HAP-1 (cell line): ENCODE measurements at regions not wholly inside any gene's neighbourhood (a gene's known extent, or its start where the extent isn't known, plus 50 kb on each side); places are given as distances from the start of the nearest gene placed in this dataset.
A peak's percentile ranks its signal among the peaks of the same experiment; 100 is the strongest.

Source experiments
- DNase-seq, 2 experiments: peaks; one replicate each; pipeline ENCODE4 v3.0.0-alpha.2; 2016 to 2020; ENCODE audit warnings: low spot score in 2 of 2
- H3K27me3 ChIP-seq: fragments of 250-450 bp; sonication (Bioruptor Pico); 2 replicates; pipeline ENCODE4 v1.5.1; 2020; ENCODE audit warnings: low read depth, mild to moderate bottlenecking, moderate library complexity
- H3K36me3 ChIP-seq: fragments of 250-450 bp; sonication (Bioruptor Pico); replicated peaks from 2 replicates; pipeline ENCODE4 v1.5.1; 2020; ENCODE audit warnings: mild to moderate bottlenecking
- H3K4me1 ChIP-seq: fragments of 250-450 bp; sonication (Bioruptor Pico); 2 replicates; pipeline ENCODE4 v1.5.1; 2020; ENCODE audit warnings: mild to moderate bottlenecking
- H3K4me3 ChIP-seq: fragments of 250-450 bp; sonication (Bioruptor Pico); 2 replicates; pipeline ENCODE4 v1.5.1; 2020; ENCODE audit warnings: mild to moderate bottlenecking, moderate library complexity
- H3K9me3 ChIP-seq: fragments of 250-450 bp; sonication (Bioruptor Pico); 2 replicates; pipeline ENCODE4 v1.5.1; 2020; ENCODE audit warnings: mild to moderate bottlenecking, moderate library complexity
- in situ Hi-C: fragments of 300-500 bp; cut with MboI; formaldehyde crosslinking; loops from 3 replicates; pipeline ENCODE4 v1.14.3; 2020; ENCODE audit warnings: low sequenced_read_pairs, inconsistent platforms, mixed read lengths

DNA sequence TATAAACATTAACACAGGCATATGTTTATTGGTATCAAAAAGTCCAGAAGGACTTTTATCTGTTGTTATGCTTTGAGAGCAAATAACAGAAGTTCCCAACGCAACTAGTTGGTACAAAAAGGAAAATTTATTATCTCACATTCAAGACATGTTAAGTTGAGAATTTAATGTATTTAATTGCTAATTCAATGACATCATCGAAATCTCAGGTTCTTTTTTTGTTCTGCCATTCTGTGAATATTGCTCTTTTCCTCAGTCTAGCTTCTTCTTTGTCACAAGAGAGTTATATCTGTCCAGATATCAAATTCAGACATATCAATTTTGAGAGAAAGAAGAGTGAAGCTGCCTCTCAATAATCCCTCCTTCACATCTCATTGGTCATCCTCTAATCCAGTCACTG, 307.6 kb upstream of the PCSK5 start:
- H3K4me1 ChIP-seq: no peaks in the 10 kb centered on the region
- DNase-seq: no peak
- H3K27me3 ChIP-seq: no peaks in the 10 kb centered on the region
- H3K36me3 ChIP-seq: no peaks in the 10 kb centered on the region
- H3K4me3 ChIP-seq: no peak overlapping the region
- in situ Hi-C loops: no loop called here
- H3K9me3 ChIP-seq: no peaks in the 10 kb centered on the region

DNA sequence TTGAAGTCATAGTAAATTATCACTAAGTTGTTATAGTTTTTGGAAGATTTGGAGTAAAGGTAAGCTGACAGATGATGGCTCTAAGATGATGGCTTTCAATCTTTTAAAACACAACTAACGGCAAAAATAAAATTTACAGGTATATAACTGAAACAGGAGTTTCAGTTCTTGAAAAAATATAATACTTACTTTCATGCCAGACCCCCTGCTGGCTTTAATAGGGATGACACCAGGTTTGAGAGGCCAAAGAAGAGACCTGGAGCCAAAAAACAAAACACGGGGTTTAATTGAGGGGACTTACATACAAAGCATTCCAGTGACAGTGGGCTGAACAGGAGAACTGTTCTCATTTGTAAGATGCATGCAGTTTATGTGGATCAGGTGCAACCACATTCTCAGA, 301.7 kb upstream of the PCSK5 start:
- no peaks in the 10 kb centered on the region for H3K9me3 ChIP-seq
- H3K4me1 ChIP-seq: no peaks in the 10 kb centered on the region
- H3K27me3 ChIP-seq: no peaks in the 10 kb centered on the region
- H3K36me3 ChIP-seq: no peaks in the 10 kb centered on the region
- in situ Hi-C loops: no loop called here
- DNase-seq: peak in 1 of 2 experiments; percentile 10
- H3K4me3 ChIP-seq: no peak overlapping the region

DNA sequence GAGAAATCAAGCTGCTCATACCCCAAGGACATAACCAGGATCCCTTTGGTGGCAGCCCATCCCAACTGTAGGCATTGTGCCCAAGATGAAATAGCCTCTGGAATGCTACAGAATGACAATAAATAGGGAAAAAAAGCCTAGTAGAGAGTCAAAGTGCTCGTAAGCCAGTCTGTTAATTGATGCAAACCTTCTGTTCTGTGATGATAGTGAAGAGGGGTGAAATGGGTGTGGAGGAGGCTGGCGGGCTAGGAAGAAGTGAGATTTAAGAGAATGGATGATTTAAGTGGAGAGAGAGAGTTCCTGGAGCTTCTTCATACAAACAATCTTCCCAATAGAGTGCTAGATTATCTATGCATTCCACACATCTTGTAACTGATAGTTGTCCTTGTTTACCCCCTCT, 301.0 kb upstream of the PCSK5 start:
- no peaks in the 10 kb centered on the region for H3K4me1 ChIP-seq
- in situ Hi-C loops: no loop called here
- no peaks in the 10 kb centered on the region for H3K36me3 ChIP-seq
- no peak overlapping the region for H3K4me3 ChIP-seq
- no peak for DNase-seq
- H3K9me3 ChIP-seq: no peaks in the 10 kb centered on the region
- H3K27me3 ChIP-seq: no peaks in the 10 kb centered on the region

DNA sequence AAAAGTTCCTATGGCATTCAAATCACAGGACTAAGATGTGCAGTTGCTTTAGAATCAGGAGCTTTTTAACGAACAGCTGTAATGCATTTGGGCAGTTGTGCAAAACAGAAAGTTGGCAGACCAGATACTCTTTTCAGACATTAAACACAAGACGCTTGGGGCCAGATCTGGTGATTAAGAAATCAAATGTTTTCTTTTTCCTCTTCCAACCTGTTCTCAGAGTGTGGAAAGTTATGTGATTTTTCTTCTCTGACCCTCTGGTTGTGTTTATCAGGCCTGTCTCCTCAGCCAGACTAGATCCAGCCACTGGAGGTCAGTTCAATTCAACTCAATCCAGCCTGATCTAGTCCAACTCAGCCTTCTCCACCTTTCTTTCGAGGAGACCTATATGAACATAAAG, 298.5 kb upstream of the PCSK5 start:
- H3K9me3 ChIP-seq: no peaks in the 10 kb centered on the region
- no peak overlapping the region for H3K4me3 ChIP-seq
- in situ Hi-C loops: no loop called here
- DNase-seq: no peak
- H3K4me1 ChIP-seq: no peaks in the 10 kb centered on the region
- no peaks in the 10 kb centered on the region for H3K27me3 ChIP-seq
- H3K36me3 ChIP-seq: no peaks in the 10 kb centered on the region

DNA sequence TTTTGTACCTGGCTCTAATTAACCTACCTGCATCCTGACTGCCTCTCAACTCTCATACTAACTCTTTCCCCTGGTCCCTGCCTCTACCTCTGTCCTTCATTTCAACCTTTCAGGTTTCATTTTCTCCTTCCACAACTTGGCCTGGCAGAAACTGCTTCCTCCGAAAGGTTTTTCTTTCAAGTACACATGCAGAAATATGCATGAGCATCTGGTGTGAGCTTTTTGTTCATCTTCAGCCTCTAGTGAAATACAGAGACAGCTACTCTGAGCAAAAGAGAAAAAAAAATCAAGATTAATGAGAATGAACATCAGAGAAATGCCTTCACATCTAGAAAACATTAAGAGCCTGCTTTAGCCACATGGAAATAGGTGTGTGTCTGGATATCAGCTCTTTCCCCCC, 297.9 kb upstream of the PCSK5 start:
- no peaks in the 10 kb centered on the region for H3K9me3 ChIP-seq
- no peak overlapping the region for H3K4me3 ChIP-seq
- no peaks in the 10 kb centered on the region for H3K27me3 ChIP-seq
- no peaks in the 10 kb centered on the region for H3K4me1 ChIP-seq
- in situ Hi-C loops: no loop called here
- H3K36me3 ChIP-seq: no peaks in the 10 kb centered on the region
- DNase-seq: no peak

DNA sequence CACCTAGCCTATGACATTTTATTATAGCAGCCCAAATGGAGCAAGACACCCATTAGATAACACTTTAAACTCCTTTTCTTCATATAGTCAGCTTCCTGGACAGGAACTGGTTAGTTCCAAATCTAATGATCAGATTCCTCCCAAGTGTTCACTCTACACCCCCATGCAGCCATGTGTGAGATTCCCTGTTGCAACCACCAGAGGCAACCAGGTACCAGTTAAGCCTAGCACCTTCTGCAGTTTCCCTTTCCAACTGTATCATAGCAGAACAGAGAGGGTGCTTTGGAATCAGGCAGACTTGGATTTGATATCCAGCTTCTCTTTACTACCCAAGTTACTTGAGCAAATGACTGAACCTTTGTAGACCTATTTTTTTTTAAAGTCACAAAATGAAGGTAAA, 296.6 kb upstream of the PCSK5 start:
- Histone ChIP-seq H3K36me3 (no peaks in the 10 kb centered on the region), H3K4me1 (no peaks in the 10 kb centered on the region), H3K27me3 (no peaks in the 10 kb centered on the region), H3K4me3 (no peak overlapping the region), H3K9me3 (no peaks in the 10 kb centered on the region)
- in situ Hi-C loops: no loop called here
- DNase-seq: no peak

DNA sequence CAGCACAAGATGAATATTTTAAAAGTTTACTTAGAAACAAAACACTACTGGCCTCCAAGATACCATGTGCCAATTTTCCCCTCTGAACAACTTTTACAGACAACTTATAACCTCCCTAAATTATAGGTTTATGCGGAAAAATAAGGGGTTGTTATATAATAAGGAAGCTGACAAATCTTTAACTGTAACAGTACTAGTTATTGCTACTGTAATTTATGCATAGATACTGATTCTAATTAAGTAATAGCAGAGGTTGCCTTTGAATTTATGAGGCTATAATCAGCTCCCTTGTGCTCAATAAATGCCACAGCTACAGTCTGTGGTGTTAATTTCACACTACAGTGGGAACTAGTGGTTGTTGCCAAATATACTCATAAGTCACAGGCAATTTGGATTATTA, 291.3 kb upstream of the PCSK5 start:
- no peak overlapping the region for H3K4me3 ChIP-seq
- no peaks in the 10 kb centered on the region for H3K4me1 ChIP-seq
- no peaks in the 10 kb centered on the region for H3K36me3 ChIP-seq
- in situ Hi-C loops: no loop called here
- no peaks in the 10 kb centered on the region for H3K9me3 ChIP-seq
- no peak for DNase-seq
- H3K27me3 ChIP-seq: no peaks in the 10 kb centered on the region

DNA sequence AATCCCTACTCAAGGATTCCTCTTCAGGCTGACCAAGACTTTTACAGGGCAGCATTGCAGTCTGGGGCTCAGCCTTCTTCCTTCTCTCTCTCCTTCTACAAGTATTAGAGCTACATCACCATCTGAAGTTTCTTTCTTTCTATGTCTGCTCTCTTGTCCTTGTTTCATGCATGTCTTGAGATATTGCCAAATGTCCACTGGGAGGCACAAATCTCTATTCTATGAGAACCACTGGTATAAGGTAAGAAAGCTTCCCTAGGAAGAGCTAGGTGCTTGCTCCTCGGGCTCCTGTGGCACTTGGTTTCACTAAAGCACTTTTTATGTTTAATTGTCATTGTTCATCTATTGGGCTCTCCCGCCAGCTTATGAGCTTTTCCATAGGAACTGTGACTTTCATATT, 289.2 kb upstream of the PCSK5 start:
- DNase-seq: no peak
- Histone ChIP-seq H3K9me3 (no peaks in the 10 kb centered on the region), H3K4me1 (no peaks in the 10 kb centered on the region), H3K27me3 (no peaks in the 10 kb centered on the region), H3K4me3 (no peak overlapping the region), H3K36me3 (no peaks in the 10 kb centered on the region)
- in situ Hi-C loops: loop anchor here (25.0 kb wide), 1 partner anchor 111 kb away; no protein-coding TSS in a partner anchor

DNA sequence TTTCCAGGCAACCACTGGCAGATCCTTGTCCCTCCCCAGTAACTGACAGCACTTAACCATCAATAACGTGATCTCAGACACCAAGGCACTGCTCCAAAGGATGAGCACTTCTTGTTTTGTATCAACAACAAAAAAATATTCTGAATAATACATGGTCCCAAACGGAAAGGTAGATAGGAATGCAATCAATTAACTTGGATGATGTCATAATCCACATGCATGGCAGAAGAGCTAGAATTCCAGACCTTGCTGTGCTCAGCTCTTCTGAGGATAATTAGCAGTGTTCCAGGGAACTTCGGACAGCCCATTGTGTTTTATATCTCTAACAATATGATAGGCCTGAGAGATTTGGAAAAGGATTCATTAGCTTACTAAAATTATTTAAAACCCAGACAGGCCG, 288.4 kb upstream of the PCSK5 start:
- in situ Hi-C loops: loop anchor here (25.0 kb wide), 1 partner anchor 110 kb away; no protein-coding TSS in a partner anchor
- H3K4me1 ChIP-seq: no peaks in the 10 kb centered on the region
- H3K36me3 ChIP-seq: no peaks in the 10 kb centered on the region

DNA sequence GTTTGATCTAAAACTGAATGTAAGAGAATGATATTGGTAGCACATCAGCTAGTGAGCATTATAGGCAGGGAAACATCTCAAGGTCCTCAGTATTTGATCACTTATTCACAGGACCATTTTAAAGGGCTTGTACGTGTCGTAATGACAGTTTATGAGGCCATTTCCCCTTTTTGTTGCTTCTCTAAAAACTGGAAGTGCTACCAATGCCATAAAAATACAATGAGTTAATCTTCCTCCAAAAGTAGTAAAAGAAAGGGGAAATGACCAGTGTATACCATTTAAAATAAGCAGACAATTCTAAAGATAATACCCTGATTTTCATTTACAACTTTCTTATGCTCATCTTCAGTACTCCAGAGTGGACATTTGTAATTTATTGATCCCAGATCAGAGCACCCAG, 285.8 kb upstream of the PCSK5 start:
- H3K27me3 ChIP-seq: no peaks in the 10 kb centered on the region
- no peak overlapping the region for H3K4me3 ChIP-seq
- in situ Hi-C loops: loop anchor here (25.0 kb wide), 1 partner anchor 108 kb away; no protein-coding TSS in a partner anchor
- H3K9me3 ChIP-seq: no peaks in the 10 kb centered on the region
- DNase-seq: no peak
- no peaks in the 10 kb centered on the region for H3K36me3 ChIP-seq
- H3K4me1 ChIP-seq: no peaks in the 10 kb centered on the region

More for the DNA sequence above, 288.4 kb upstream of the PCSK5 start:
- Histone ChIP-seq H3K9me3 (no peaks in the 10 kb centered on the region), H3K27me3 (no peaks in the 10 kb centered on the region), H3K4me3 (no peak overlapping the region)
- no peak for DNase-seq

DNA sequence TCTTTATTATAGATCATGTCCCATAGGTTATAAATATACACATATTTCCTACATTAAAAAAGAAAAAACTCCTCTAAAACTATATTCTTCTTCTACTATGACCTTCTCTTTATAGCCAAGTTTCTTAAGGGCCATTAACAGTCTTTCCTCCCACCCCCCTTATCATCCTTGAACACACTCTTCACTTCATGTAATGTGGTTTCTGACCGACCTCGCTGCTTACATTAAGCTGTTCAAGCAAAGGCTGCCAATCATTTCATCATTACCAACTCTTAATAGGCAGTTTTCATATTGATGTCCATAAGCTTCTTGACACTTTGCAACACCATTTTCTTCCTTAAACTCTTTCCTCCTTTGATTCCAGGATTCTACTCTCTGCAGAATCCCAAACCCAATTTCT, 283.0 kb upstream of the PCSK5 start:
- H3K36me3 ChIP-seq: no peaks in the 10 kb centered on the region
- no peak for DNase-seq
- no peaks in the 10 kb centered on the region for H3K9me3 ChIP-seq
- H3K27me3 ChIP-seq: no peaks in the 10 kb centered on the region
- H3K4me3 ChIP-seq: no peak overlapping the region
- no peaks in the 10 kb centered on the region for H3K4me1 ChIP-seq
- in situ Hi-C loops: loop anchor here (25.0 kb wide), 1 partner anchor 105 kb away; no protein-coding TSS in a partner anchor

DNA sequence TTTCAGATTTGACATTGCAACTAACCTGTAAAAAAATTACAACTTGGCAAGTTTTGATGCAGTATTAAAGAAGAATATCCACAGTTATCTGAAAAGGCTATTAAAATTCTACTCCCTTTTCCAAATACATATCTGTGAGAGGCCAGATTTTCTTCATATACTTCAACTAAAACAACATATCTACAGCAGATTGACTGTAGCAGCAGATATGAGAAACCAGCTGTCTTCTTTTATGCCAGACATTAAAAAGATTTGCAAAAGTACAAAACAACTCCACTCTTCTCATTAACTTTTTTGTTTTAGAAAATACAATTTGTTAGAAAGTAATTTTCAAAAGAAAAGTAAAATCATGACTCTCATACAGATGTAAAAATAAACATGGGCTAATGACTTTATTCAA, 281.1 kb upstream of the PCSK5 start:
- no peaks in the 10 kb centered on the region for H3K4me1 ChIP-seq

DNA sequence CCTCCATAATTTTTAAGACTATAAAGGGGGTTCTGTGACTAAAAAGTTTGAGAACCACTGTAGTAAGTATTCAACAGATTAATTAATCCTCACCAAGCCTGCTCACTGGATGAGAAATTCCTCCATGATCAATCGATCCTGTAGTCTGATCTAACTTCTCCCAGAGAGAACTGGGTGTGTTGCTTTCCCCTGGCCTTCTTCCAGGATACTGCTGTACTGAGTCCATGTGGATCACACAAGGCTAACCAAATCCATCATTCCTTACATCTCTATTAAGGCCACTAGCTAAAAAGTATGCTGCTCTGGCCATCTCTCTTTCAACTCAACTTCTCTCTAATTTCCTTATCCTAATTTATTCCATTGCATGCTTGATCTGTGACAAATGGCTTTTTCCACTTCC, 280.2 kb upstream of the PCSK5 start:
- no peak overlapping the region for H3K4me3 ChIP-seq
- no peaks in the 10 kb centered on the region for H3K27me3 ChIP-seq
- no peak for DNase-seq
- in situ Hi-C loops: loop anchor here (25.0 kb wide), 1 partner anchor 102 kb away; no protein-coding TSS in a partner anchor
- H3K9me3 ChIP-seq: no peaks in the 10 kb centered on the region
- H3K4me1 ChIP-seq: no peaks in the 10 kb centered on the region
- H3K36me3 ChIP-seq: no peaks in the 10 kb centered on the region

More for the DNA sequence above, 281.1 kb upstream of the PCSK5 start:
- H3K9me3 ChIP-seq: no peaks in the 10 kb centered on the region
- in situ Hi-C loops: loop anchor here (25.0 kb wide), 1 partner anchor 103 kb away; no protein-coding TSS in a partner anchor
- DNase-seq: no peak
- no peak overlapping the region for H3K4me3 ChIP-seq
- H3K36me3 ChIP-seq: no peaks in the 10 kb centered on the region
- no peaks in the 10 kb centered on the region for H3K27me3 ChIP-seq

DNA sequence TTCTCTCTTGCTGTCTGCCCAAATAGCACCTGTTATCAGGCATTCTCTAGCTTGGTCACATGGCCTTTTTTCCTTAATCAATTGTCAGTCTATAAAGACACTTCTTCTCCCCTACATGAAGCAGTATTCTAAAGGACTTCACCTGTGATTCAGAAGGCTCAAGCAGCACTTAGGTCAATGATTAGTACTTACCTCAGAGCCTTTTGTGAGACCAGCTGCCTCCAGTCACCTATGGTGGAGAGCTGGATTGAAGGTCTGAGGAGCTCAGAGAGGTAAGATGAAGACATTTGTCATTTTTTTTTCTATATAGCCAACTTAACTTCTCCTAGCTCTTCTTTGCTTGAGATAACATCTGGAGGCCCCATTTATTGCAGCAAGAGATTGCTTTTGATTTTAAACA, 278.3 kb upstream of the PCSK5 start:
- H3K4me1 ChIP-seq: no peaks in the 10 kb centered on the region
- H3K27me3 ChIP-seq: no peaks in the 10 kb centered on the region
- H3K9me3 ChIP-seq: no peaks in the 10 kb centered on the region
- in situ Hi-C loops: loop anchor here (25.0 kb wide), 1 partner anchor 100 kb away; no protein-coding TSS in a partner anchor
- H3K4me3 ChIP-seq: no peak overlapping the region
- DNase-seq: no peak
- no peaks in the 10 kb centered on the region for H3K36me3 ChIP-seq

DNA sequence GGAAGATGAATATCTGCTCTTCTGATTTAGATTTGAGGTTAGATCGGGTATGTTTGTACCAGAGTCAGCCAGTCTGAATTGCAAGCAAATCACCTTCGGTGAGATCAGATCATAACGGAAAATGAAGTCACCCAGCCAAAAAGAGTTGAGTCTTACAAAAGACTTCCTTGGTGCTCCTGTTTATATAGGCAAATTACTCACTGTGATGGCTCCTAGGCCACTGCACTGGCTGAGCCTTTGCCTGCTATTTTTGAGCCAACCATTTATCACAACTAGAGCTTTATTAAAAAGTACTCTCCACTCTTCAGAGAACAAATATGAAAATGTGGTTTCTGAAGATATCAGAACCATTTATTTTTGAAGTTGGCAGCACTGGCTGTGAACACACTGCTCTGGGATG, 277.7 kb upstream of the PCSK5 start:
- no peak for DNase-seq
- in situ Hi-C loops: loop anchor here (25.0 kb wide), 1 partner anchor 100 kb away; no protein-coding TSS in a partner anchor

More for the DNA sequence above, 277.7 kb upstream of the PCSK5 start:
- Histone ChIP-seq H3K36me3 (no peaks in the 10 kb centered on the region), H3K4me1 (no peaks in the 10 kb centered on the region), H3K9me3 (no peaks in the 10 kb centered on the region), H3K4me3 (no peak overlapping the region), H3K27me3 (no peaks in the 10 kb centered on the region)
